Ecto neural progenitor cell (in vitro differentiated cells): ENCODE measurements at regions not wholly inside any gene's neighbourhood (a gene's known extent, or its start where the extent isn't known, plus 50 kb on each side); places are given as distances from the start of the nearest gene placed in this dataset.
"Not testable (repeated sequence)": the region's sequence is repeated elsewhere in the genome, so short reads cannot be mapped to it uniquely, and the experiment has no call there.

ENCODE experiments used
- DNase-seq: peaks from one replicate; pipeline ENCODE4 v3.0.0-alpha.2; 2018; ENCODE audit warnings: low spot score

GRCh38 chr4:75422998-75423397 is 91.2 kb downstream of the RCHY1 start:
- no peak for DNase-seq

GRCh38 chr4:75412746-75413145 is 101.5 kb downstream of the RCHY1 start:
- no peak for DNase-seq

- no peak for DNase-seq
Observed at GRCh38 chr4:75398501-75398900, 115.7 kb downstream of the RCHY1 start.

GRCh38 chr4:75391489-75392166 is 122.6 kb downstream of the RCHY1 start:
- DNase-seq, result no peak

GRCh38 chr4:75386426-75386825 is 127.8 kb downstream of the RCHY1 start:
- DNase-seq, result not testable (repeated sequence)

GRCh38 chr4:75385106-75385505 is 129.1 kb downstream of the RCHY1 start:
- no peak for DNase-seq

- no peak for DNase-seq
Observed at GRCh38 chr4:75376543-75376942, 137.7 kb downstream of the RCHY1 start.

GRCh38 chr4:75371915-75372314 is 142.3 kb downstream of the RCHY1 start:
- no peak for DNase-seq

GRCh38 chr4:75370576-75370975 is 143.6 kb downstream of the RCHY1 start:
- no peak for DNase-seq

- no peak for DNase-seq
Observed at GRCh38 chr4:75345423-75345822, 168.8 kb downstream of the RCHY1 start.

GRCh38 chr4:75344915-75345314 is 169.3 kb downstream of the RCHY1 start:
- no peak for DNase-seq

- DNase-seq, result no peak
Observed at GRCh38 chr4:75343333-75343732, 170.9 kb downstream of the RCHY1 start.

- DNase-seq, result no peak
Observed at GRCh38 chr4:75340561-75340960, 173.6 kb downstream of the RCHY1 start.

- DNase-seq, result no peak
Observed at GRCh38 chr4:75338352-75338880, 175.8 kb downstream of the RCHY1 start.

- no peak for DNase-seq
Observed at GRCh38 chr4:75327804-75328512, 186.2 kb downstream of the RCHY1 start.

GRCh38 chr4:75325318-75325979 is 188.8 kb downstream of the RCHY1 start:
- no peak for DNase-seq

- no peak for DNase-seq
Observed at GRCh38 chr4:75321484-75321883, 192.7 kb downstream of the RCHY1 start.

- DNase-seq, result not testable (repeated sequence)
Observed at GRCh38 chr4:75317641-75318040, 196.6 kb downstream of the RCHY1 start.

GRCh38 chr4:75308049-75308448 is 206.2 kb downstream of the RCHY1 start:
- no peak for DNase-seq

GRCh38 chr4:75306506-75306905 is 207.7 kb downstream of the RCHY1 start:
- no peak for DNase-seq

- no peak for DNase-seq
Observed at GRCh38 chr4:75302648-75303047, 211.6 kb downstream of the RCHY1 start.

- peak; percentile 52 for DNase-seq
Observed at GRCh38 chr4:75289914-75290582, 224.2 kb downstream of the RCHY1 start.
